ENCODE measurements at regions not wholly inside any gene's neighbourhood (a gene's known extent, or its start where the extent isn't known, plus 50 kb on each side); places are given as distances from the start of the nearest gene placed in this dataset.

DNA sequence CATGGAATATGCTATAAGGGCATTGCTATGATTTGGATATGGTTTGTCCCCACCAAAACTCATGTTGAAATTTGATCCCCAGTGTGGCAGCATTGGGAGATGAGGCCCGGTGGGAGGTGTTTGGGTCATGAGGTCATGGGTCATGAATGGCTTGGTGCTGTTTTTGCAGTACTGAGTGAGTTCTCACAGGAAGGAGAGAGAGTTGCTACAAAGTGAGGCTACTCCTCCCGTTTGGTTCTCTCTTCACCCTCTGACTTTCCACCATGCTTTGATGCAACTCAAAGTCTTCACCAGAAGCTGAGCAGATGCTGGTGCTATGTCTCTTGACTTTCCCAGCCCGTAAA, 388.1 kb upstream of the TMPO start:
- Histone ChIP-seq H3K27me3 (replicated peaks in 1 of 4; ENCODE audit: control extremely low read depth in 1 of 4, control insufficient read depth in 3 of 4, insufficient read depth in 4 of 4, low read length in 3 of 4) (peaks cover 0 to 2% (median 0%) of the 10 kb centered on the region in 4 experiments), H3K4me3 (ENCODE audit: control extremely low read depth in 1 of 5, extremely low read depth in 1 of 5, insufficient read depth in 1 of 5, low read depth in 2 of 5, low read length in 4 of 5) (no peak overlapping the region), H3K79me2 (ENCODE audit: control insufficient read depth, insufficient read depth, low read length) (no peaks in the 10 kb centered on the region), H3K4me2 (replicated peaks; ENCODE audit: low read depth, low read length, poor library complexity, severe bottlenecking) (no peak overlapping the region), H2AFZ (ENCODE audit: insufficient read depth, low read depth, low read length, poor library complexity, severe bottlenecking) (no peak overlapping the region), H3K4me1 (ENCODE audit: control insufficient read depth in 2 of 2, insufficient read depth in 2 of 2, low read length in 2 of 2) (no peaks in the 10 kb centered on the region), H4K20me1 (ENCODE audit: control insufficient read depth, insufficient read depth, low read length, poor library complexity, severe bottlenecking) (no peaks in the 10 kb centered on the region), H3K9me3 (ENCODE audit: control extremely low read depth in 1 of 3, control insufficient read depth in 2 of 3, insufficient read depth in 1 of 3, low read length in 2 of 3) (no peaks in the 10 kb centered on the region), H3K27ac (ENCODE audit: low read length in 2 of 2) (no peak overlapping the region), H3K9ac (ENCODE audit: low read length) (no peak overlapping the region), H3K36me3 (replicated peaks in 1 of 2; ENCODE audit: control extremely low read depth in 1 of 2, control insufficient read depth in 1 of 2, extremely low read depth in 1 of 2, insufficient read depth in 2 of 2, low read length in 1 of 2) (no peaks in the 10 kb centered on the region)
- ChIA-PET CTCF (no interaction called here), POLR2A (no interaction called here)
- peaks cover 22% of the 10 kb centered on the region for H3K27me3 Mint-ChIP-seq
- H3K4me3 Mint-ChIP-seq = no peak overlapping the region
- no peak overlapping the region for H3K27ac Mint-ChIP-seq
- H3K9me3 Mint-ChIP-seq (ENCODE audit: insufficient read depth) = peaks cover 4% of the 10 kb centered on the region
- TF ChIP-seq, protein P1, sequence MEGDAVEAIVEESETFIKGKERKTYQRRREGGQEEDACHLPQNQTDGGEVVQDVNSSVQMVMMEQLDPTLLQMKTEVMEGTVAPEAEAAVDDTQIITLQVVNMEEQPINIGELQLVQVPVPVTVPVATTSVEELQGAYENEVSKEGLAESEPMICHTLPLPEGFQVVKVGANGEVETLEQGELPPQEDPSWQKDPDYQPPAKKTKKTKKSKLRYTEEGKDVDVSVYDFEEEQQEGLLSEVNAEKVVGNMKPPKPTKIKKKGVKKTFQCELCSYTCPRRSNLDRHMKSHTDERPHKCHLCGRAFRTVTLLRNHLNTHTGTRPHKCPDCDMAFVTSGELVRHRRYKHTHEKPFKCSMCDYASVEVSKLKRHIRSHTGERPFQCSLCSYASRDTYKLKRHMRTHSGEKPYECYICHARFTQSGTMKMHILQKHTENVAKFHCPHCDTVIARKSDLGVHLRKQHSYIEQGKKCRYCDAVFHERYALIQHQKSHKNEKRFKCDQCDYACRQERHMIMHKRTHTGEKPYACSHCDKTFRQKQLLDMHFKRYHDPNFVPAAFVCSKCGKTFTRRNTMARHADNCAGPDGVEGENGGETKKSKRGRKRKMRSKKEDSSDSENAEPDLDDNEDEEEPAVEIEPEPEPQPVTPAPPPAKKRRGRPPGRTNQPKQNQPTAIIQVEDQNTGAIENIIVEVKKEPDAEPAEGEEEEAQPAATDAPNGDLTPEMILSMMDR (IDR thresholded peaks at IDR 0.05) = no peak
- no peak for TF ChIP-seq EZH2 (IDR thresholded peaks at IDR 0.05; ENCODE audit: borderline replicate concordance, insufficient read depth, low read depth, low read length, poor library complexity, severe bottlenecking)
- ATAC-seq (ENCODE audit: low read depth) = no peak
- intact Hi-C loops (cut with micrococcal nuclease) = no loop called here
- no peak for DNase-seq
- H3K4me1 Mint-ChIP-seq = no peaks in the 10 kb centered on the region
- WGBS (ENCODE audit: insufficient coverage) = 48% methylated on average over 2 of the region's 3 CpGs

DNA sequence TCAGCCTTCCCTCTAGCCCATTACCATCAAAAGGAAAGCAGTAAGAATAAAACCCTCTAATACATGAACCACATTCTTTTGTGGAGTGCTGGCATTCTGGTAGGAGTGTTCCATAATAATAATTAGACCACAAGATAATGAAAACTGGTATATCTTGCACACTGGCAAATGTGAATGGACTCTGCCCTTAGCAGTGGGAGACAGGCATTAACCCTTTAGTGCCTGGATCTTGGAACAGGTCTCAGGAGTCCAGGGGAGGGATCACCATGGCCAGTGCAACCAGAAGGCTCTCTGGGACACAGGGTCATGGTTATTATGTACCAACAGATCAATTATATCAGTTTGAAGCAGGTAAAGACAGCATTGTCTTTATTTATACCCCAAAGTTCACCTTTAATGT, 387.5 kb upstream of the TMPO start:
- Histone ChIP-seq H3K4me3 (ENCODE audit: control extremely low read depth in 1 of 5, extremely low read depth in 1 of 5, insufficient read depth in 1 of 5, low read depth in 2 of 5, low read length in 4 of 5) (no peak overlapping the region), H3K9ac (ENCODE audit: low read length) (no peak overlapping the region), H3K27me3 (replicated peaks in 1 of 4; ENCODE audit: control extremely low read depth in 1 of 4, control insufficient read depth in 3 of 4, insufficient read depth in 4 of 4, low read length in 3 of 4) (peaks cover 0 to 2% (median 0%) of the 10 kb centered on the region in 4 experiments), H4K20me1 (ENCODE audit: control insufficient read depth, insufficient read depth, low read length, poor library complexity, severe bottlenecking) (no peaks in the 10 kb centered on the region), H3K27ac (ENCODE audit: low read length in 2 of 2) (no peak overlapping the region), H3K36me3 (replicated peaks in 1 of 2; ENCODE audit: control extremely low read depth in 1 of 2, control insufficient read depth in 1 of 2, extremely low read depth in 1 of 2, insufficient read depth in 2 of 2, low read length in 1 of 2) (no peaks in the 10 kb centered on the region), H3K9me3 (ENCODE audit: control extremely low read depth in 1 of 3, control insufficient read depth in 2 of 3, insufficient read depth in 1 of 3, low read length in 2 of 3) (no peaks in the 10 kb centered on the region), H3K4me2 (replicated peaks; ENCODE audit: low read depth, low read length, poor library complexity, severe bottlenecking) (no peak overlapping the region), H2AFZ (ENCODE audit: insufficient read depth, low read depth, low read length, poor library complexity, severe bottlenecking) (no peak overlapping the region), H3K79me2 (ENCODE audit: control insufficient read depth, insufficient read depth, low read length) (no peaks in the 10 kb centered on the region), H3K4me1 (ENCODE audit: control insufficient read depth in 2 of 2, insufficient read depth in 2 of 2, low read length in 2 of 2) (no peaks in the 10 kb centered on the region)
- intact Hi-C loops (cut with micrococcal nuclease) = no loop called here
- no peak for ATAC-seq (ENCODE audit: low read depth)
- no peak overlapping the region for H3K4me3 Mint-ChIP-seq
- H3K4me1 Mint-ChIP-seq = no peaks in the 10 kb centered on the region
- H3K27ac Mint-ChIP-seq = no peak overlapping the region
- no peak for DNase-seq
- H3K9me3 Mint-ChIP-seq (ENCODE audit: insufficient read depth) = peaks cover 4% of the 10 kb centered on the region
- peaks cover 22% of the 10 kb centered on the region for H3K27me3 Mint-ChIP-seq
- CTCF ChIA-PET = no interaction called here
- POLR2A ChIA-PET = no interaction called here
- TF ChIP-seq, protein P1 (IDR thresholded peaks at IDR 0.05) = no peak
- TF ChIP-seq EZH2 (IDR thresholded peaks at IDR 0.05; ENCODE audit: borderline replicate concordance, insufficient read depth, low read depth, low read length, poor library complexity, severe bottlenecking) = no peak
